Mesodermal cell (in vitro differentiated cells): ENCODE measurements at regions not wholly inside any gene's neighbourhood (a gene's known extent, or its start where the extent isn't known, plus 50 kb on each side); places are given as distances from the start of the nearest gene placed in this dataset.

Experiments used
- H3K27ac ChIP-seq: 2 replicates; pipeline ENCODE4 v1.7.0; 2013; ENCODE audit warnings: mild to moderate bottlenecking, low read depth, low read length, moderate library complexity; ENCODE audit not compliant: severe bottlenecking
- H3K36me3 ChIP-seq: 2 replicates; pipeline ENCODE4 v1.7.1; 2013; ENCODE audit warnings: mild to moderate bottlenecking, low read length, moderate library complexity; ENCODE audit not compliant: control insufficient read depth, insufficient read depth
- H3K4me1 ChIP-seq: one replicate; pipeline ENCODE4 v1.7.1; 2013; ENCODE audit warnings: mild to moderate bottlenecking, low read length; ENCODE audit not compliant: insufficient read depth, control insufficient read depth, poor library complexity, severe bottlenecking
- H3K4me3 ChIP-seq: 2 replicates; pipeline ENCODE4 v1.7.0; 2013; ENCODE audit warnings: low read length, control low read depth, mild to moderate bottlenecking; ENCODE audit not compliant: insufficient read depth, poor library complexity, severe bottlenecking; ENCODE audit errors: extremely low read depth
- H3K9me3 ChIP-seq: 2 replicates; pipeline ENCODE4 v1.7.1; 2013; ENCODE audit warnings: mild to moderate bottlenecking, low read length, moderate library complexity; ENCODE audit not compliant: control insufficient read depth
- WGBS, 2 experiments: methylation state at CpG; one replicate each; pipeline ENCODE4 v1.1.5; 2013; ENCODE audit warnings: missing lambda C conversion rate in 2 of 2; ENCODE audit not compliant: insufficient coverage in 2 of 2; 5-methylcytosine and 5-hydroxymethylcytosine counted together

DNA sequence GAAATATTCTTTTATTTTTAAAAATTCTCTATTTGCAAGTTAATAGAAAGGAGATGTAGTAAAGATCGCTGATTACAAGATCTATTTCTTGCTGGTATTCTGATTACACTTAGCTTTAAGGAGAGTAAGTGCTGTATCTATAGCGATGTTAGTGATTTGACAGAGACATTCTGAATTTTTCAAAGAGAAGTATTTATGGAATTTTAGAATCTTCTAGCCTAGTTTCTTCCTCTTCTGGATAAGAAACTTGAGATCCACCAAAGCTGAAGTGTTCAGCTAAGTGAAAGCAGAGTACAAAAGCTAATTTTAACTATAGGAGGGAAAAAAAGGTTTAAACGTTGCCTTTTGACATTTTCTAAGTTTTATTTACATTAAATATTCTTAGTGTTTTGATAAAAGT lies 72.1 kb upstream of the RARB start:
- Histone ChIP-seq H3K36me3 (no peaks in the 10 kb centered on the region), H3K9me3 (peaks cover 5% of the 10 kb centered on the region), H3K4me3 (no peak overlapping the region), H3K4me1 (no peaks in the 10 kb centered on the region), H3K27ac (no peak overlapping the region)
- WGBS, 2 experiments, result 100% methylated on average over 1 to 2 of the region's 3 CpGs

DNA sequence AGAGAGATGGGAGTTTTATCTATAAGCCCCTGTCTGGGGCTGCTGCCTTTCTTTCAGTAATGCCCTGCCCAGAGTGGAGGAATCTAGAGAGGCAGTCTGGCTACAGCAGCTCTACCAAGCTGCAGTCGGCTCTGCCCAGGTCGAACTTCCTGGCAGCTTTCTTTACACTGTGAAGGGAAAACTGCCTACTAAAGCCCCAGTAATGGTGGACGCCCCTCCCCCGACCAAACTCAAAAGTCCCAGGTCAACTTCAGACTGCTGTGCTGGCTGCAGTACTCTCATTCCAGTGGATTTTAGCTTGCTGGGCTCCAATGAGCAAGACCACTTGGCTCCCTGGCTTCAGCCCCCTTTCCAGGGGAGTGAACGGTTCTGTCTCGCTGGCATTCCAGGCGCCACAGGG lies 65.9 kb upstream of the RARB start:
- Histone ChIP-seq H3K9me3 (peaks cover 5% of the 10 kb centered on the region), H3K36me3 (no peaks in the 10 kb centered on the region), H3K4me1 (no peaks in the 10 kb centered on the region), H3K27ac (no peak overlapping the region), H3K4me3 (no peak overlapping the region)
- 93 to 94% methylated on average over 7 of the region's 7 CpGs for WGBS, 2 experiments

DNA sequence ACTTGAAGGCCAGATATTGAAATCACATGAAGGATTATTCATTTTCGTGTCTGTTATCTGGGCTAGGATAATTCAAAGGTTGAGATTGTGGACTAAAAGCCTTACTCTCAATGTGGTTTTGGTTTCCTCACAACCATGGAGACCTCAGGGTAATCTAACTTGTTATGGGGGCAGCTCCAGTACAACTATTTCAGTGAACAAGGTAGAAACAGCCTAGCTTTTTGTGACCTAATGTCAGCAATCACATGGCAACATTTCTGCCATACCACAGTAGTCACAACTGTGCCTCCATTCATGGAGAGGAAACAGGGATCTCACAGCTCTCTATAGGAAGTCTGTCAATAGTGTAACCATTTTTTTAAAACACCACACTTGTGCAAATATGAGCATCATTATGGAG lies 62.4 kb upstream of the RARB start:
- H3K36me3 ChIP-seq, result no peaks in the 10 kb centered on the region
- no peaks in the 10 kb centered on the region for H3K9me3 ChIP-seq
- H3K4me3 ChIP-seq, result no peak overlapping the region
- no peaks in the 10 kb centered on the region for H3K4me1 ChIP-seq
- WGBS, 2 experiments, result 82 to 92% methylated on average over 1 of the region's 1 CpG
- H3K27ac ChIP-seq, result no peak overlapping the region

DNA sequence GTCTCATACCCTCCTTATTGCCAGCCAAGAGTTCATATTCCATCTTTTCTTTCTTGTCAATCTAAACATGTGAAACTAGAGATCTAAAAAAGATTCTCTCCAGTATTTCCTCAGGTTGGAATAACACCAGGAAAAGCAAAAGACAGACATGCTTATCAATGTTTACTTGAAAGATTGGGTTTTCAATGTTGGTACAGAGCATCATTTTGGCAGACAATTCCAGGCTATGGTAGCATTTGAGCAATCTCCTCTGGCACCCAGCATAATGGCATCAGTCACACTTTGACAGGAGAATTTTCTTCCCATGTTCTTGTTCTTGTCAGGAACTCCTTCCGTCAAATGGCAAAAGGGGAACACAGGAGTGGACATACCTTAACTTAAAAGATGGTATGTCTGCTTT lies 61.0 kb upstream of the RARB start:
- no peaks in the 10 kb centered on the region for H3K36me3 ChIP-seq
- 83 to 100% methylated on average over 1 of the region's 1 CpG for WGBS, 2 experiments
- no peak overlapping the region for H3K4me3 ChIP-seq
- no peaks in the 10 kb centered on the region for H3K9me3 ChIP-seq
- H3K4me1 ChIP-seq, result no peaks in the 10 kb centered on the region
- H3K27ac ChIP-seq, result no peak overlapping the region

DNA sequence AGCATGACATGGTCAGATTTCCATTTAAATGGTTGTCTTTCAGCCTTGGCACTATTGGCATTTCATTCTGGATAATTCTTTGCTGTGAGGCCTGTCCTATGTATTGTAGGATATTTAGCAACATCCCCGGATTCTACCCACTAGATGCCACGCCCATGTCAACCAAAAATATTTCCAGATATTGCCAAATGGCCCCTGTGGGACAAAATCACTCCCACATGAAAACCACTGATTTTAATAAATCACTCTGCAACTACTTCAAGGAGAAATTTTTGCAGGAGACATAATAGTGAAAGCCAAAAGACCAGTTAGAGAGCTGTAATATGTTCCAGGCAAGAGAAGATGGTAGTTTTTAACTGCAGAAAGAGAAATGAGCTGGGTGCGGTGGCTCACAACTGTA lies 55.9 kb upstream of the RARB start:
- no peaks in the 10 kb centered on the region for H3K36me3 ChIP-seq
- H3K27ac ChIP-seq, result no peak overlapping the region
- H3K4me3 ChIP-seq, result no peak overlapping the region
- 86 to 100% methylated on average over 1 of the region's 3 CpGs for WGBS, 2 experiments
- H3K4me1 ChIP-seq, result no peaks in the 10 kb centered on the region
- H3K9me3 ChIP-seq, result no peaks in the 10 kb centered on the region

DNA sequence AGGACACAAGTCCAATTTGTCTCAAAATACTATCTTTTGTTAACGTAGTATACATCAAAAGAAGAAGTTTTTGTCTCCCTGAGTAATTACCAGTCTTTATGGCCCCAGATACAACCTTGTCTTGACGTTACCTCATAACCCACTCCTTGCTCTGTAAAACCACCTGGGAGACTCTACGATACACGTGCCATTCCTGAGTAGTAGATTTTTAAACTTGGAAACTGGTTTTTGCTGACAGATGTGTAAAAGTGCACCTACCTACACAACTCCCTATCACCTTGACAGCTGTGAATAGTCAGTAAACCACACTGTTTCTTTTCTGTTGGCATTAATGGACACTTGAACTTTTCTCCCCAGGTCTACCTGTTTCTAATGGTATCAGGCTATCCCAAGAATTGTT lies 51.7 kb upstream of the RARB start:
- no peaks in the 10 kb centered on the region for H3K9me3 ChIP-seq
- H3K4me3 ChIP-seq, result no peak overlapping the region
- no peak overlapping the region for H3K27ac ChIP-seq
- WGBS, 2 experiments, result 60 to 100% methylated on average over 1 of the region's 4 CpGs
- no peaks in the 10 kb centered on the region for H3K36me3 ChIP-seq
- no peaks in the 10 kb centered on the region for H3K4me1 ChIP-seq

DNA sequence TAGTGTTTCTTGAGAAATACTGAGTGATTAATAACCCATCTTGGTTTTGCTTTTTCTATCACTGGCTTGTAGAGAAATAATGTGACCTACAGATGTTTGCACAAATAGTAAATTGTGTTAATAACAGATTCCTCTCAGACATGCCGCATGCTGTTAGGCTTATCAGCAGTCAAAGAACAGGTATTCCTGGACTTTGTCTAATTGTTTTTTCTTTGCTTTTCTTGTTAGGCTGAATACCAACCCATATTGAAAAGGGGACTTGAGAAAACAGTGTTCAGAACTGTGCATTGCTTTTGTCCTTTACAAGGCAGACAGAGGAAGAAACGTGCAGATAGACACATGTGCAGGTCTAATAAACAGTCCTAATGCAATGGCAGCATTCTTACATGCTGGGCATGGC lies 51.0 kb upstream of the RARB start:
- no peaks in the 10 kb centered on the region for H3K9me3 ChIP-seq
- H3K4me1 ChIP-seq, result no peaks in the 10 kb centered on the region
- no peak overlapping the region for H3K4me3 ChIP-seq
- no peaks in the 10 kb centered on the region for H3K36me3 ChIP-seq
- 96 to 100% methylated on average over 2 of the region's 2 CpGs for WGBS, 2 experiments
- no peak overlapping the region for H3K27ac ChIP-seq
